ENCODE measurements at regions not wholly inside any gene's neighbourhood (a gene's known extent, or its start where the extent isn't known, plus 50 kb on each side); places are given as distances from the start of the nearest gene placed in this dataset.

DNA sequence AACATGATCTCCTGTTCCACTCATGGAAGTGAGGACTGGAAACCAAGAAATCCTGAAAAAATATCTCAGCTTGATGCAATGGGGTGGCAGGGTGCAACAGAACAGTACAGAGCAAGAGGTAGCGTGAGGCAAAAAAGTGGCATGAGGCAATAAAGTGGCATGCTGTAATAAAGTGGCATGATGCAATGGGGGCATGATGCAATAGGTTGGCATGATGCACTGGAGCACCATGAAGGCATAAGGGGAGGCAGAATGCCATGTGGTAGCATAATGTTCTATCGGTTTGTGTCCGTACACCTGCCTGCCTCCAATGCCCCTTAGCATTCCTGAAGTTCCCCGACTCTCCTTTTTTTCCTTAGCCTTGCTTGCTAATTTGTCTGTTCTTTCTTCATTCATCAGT lies 648.4 kb downstream of the TMEM182 start:
- DNase-seq (no peak), ATAC-seq (no peak)
- Histone ChIP-seq H3K4me1 (no peaks in the 10 kb centered on the region), H3K36me3 (no peaks in the 10 kb centered on the region), H3K4me3 (no peak overlapping the region), H3K9me3 (no peaks in the 10 kb centered on the region), H3K27me3 (ENCODE audit: low read depth) (no peaks in the 10 kb centered on the region), H3K27ac (no peak overlapping the region)
- TF ChIP-seq, protein P1, sequence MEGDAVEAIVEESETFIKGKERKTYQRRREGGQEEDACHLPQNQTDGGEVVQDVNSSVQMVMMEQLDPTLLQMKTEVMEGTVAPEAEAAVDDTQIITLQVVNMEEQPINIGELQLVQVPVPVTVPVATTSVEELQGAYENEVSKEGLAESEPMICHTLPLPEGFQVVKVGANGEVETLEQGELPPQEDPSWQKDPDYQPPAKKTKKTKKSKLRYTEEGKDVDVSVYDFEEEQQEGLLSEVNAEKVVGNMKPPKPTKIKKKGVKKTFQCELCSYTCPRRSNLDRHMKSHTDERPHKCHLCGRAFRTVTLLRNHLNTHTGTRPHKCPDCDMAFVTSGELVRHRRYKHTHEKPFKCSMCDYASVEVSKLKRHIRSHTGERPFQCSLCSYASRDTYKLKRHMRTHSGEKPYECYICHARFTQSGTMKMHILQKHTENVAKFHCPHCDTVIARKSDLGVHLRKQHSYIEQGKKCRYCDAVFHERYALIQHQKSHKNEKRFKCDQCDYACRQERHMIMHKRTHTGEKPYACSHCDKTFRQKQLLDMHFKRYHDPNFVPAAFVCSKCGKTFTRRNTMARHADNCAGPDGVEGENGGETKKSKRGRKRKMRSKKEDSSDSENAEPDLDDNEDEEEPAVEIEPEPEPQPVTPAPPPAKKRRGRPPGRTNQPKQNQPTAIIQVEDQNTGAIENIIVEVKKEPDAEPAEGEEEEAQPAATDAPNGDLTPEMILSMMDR (IDR thresholded peaks at IDR 0.05): no peak
- intact Hi-C loops (cut with DNase I): no loop called here

DNA sequence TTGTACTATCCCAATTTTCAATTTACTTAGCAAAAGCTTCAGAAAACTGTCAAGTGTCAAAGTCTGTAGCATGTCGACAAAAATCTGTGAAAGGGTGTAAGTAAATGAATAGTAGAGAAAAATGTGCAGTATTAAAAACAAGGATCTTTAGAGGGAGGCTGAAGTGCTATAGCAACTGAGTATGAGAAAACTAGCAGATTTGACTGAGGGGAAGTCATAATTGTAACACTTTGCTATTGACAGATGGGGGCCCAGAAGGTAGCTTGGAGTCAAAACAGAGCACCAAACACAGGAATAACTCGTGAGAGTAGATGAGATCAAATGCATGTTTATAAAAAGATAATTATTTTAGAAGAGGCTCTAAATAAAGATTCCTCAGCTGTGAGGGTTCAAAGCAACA lies 657.7 kb downstream of the TMEM182 start:
- H3K4me1 ChIP-seq: no peaks in the 10 kb centered on the region
- no peak overlapping the region for H3K27ac ChIP-seq
- DNase-seq (no peak), ATAC-seq (no peak)
- no peaks in the 10 kb centered on the region for H3K27me3 ChIP-seq (ENCODE audit: low read depth)
- H3K36me3 ChIP-seq: no peaks in the 10 kb centered on the region
- intact Hi-C loops (cut with DNase I): no loop called here
- H3K4me3 ChIP-seq: no peak overlapping the region
- TF ChIP-seq, protein P1 (IDR thresholded peaks at IDR 0.05): no peak
- H3K9me3 ChIP-seq: peaks cover 4% of the 10 kb centered on the region

DNA sequence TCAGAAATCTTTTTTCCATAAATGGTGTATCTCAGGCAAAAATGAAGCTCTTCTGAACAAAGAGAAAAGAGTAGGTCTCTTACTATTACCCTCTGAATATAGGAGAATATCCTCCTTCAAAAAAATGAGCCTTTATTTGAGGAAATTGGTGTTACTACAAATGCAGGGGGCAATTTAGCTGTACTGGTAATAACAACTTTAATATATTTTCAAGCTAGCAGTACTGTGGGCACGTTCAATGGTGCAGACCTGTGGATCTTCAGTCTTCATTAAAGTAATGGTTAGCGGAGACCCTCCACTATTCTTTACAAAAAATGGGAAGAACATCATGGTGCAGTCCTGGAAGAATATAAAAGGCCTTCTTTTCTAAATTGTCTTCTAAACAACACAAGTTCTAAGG lies 661.3 kb downstream of the TMEM182 start:
- intact Hi-C loops (cut with DNase I): no loop called here
- TF ChIP-seq, protein P1 (IDR thresholded peaks at IDR 0.05): no peak
- ATAC-seq: no peak

DNA sequence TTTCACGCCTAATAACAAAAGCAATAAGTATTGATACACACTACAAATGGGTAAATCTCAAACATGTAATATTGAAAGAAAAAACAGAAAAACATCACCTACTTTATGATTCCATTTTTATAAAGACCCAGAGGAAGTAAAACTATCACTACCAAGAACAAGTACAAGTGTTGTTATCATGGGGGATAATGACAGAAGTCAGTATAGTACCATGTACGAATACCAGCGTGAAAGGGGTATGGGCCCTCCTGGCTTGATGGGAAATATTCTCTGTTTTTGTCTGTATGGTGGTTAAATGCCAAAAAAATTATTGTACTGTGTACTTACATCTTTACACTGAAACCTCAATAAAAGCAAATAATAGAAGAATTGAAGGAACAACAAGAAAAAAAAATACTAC lies 665.7 kb downstream of the TMEM182 start:
- Histone ChIP-seq H3K27ac (no peak overlapping the region), H3K4me1 (no peaks in the 10 kb centered on the region), H3K36me3 (no peaks in the 10 kb centered on the region), H3K27me3 (ENCODE audit: low read depth) (no peaks in the 10 kb centered on the region), H3K9me3 (no peaks in the 10 kb centered on the region), H3K4me3 (no peak overlapping the region)
- TF ChIP-seq, protein P1 (IDR thresholded peaks at IDR 0.05): no peak
- no peak for DNase-seq
- intact Hi-C loops (cut with DNase I): no loop called here
- no peak for ATAC-seq

More for the DNA sequence above, 661.3 kb downstream of the TMEM182 start:
- Histone ChIP-seq H3K36me3 (no peaks in the 10 kb centered on the region), H3K4me3 (no peak overlapping the region), H3K4me1 (no peaks in the 10 kb centered on the region), H3K27ac (no peak overlapping the region), H3K27me3 (ENCODE audit: low read depth) (no peaks in the 10 kb centered on the region), H3K9me3 (no peaks in the 10 kb centered on the region)
- no peak for DNase-seq

DNA sequence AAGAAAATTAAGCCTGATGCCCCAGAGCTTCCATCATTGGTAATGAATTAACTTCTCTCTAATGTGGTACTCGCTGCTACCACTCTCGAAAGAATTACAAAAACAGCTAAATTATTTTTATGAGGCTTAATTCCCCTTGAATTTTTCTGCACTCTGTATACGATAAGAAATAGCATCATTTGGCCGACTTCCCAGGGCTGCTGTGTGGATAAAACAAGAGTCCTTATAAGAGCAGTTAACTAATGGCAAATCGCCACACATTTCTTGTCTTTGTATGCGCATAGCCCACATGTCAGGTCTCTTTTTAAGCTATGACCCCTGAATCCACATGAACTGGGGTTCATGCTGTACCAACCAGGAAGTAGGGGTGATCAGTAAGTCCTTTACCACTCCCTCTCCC lies 668.4 kb downstream of the TMEM182 start:
- Histone ChIP-seq H3K9me3 (no peaks in the 10 kb centered on the region), H3K27ac (no peak overlapping the region)

More for the DNA sequence above, 668.4 kb downstream of the TMEM182 start:
- DNase-seq (no peak), ATAC-seq (no peak)
- H3K4me3 ChIP-seq: no peak overlapping the region
- TF ChIP-seq, protein P1 (IDR thresholded peaks at IDR 0.05): no peak
- no peaks in the 10 kb centered on the region for H3K36me3 ChIP-seq
- H3K4me1 ChIP-seq: no peaks in the 10 kb centered on the region
- intact Hi-C loops (cut with DNase I): no loop called here
- no peaks in the 10 kb centered on the region for H3K27me3 ChIP-seq (ENCODE audit: low read depth)

All from lower lobe of right lung (tissue), 2 donors.